IMR-90 (cell line): ENCODE measurements at regions not wholly inside any gene's neighbourhood (a gene's known extent, or its start where the extent isn't known, plus 50 kb on each side); places are given as distances from the start of the nearest gene placed in this dataset.

Experiments
- ATAC-seq: fragments of 200-7000 bp; cut with Tn5 transposase; 2 replicates; pipeline ENCODE4 v1.9.1; 2020; ENCODE audit warnings: low read depth, mild to moderate bottlenecking, moderate library complexity
- BruUV-seq: library from RNA; stranded (reverse); fragments of 400-500 nt; replicated peaks from 2 replicates; lab custom pipeline; 2021; lab: Mats Ljungman, UMichigan
- CTCF ChIA-PET: fragments of 300-600 bp; formaldehyde crosslinking; extraction: SDS; loops from one replicate; lab custom pipeline; 2021; ENCODE audit warnings: antibody characterized with exemption; lab: Yijun Ruan, JAX
- POLR2A ChIA-PET: fragments of 300-600 bp; sonication (Branson Sonifier 250); formaldehyde crosslinking; loops from one replicate; lab custom pipeline; 2022; ENCODE audit warnings: antibody characterized with exemption; ENCODE audit not compliant: unreplicated experiment; lab: Charles Lee
- DNase-seq: peaks from one replicate; pipeline ENCODE4 v3.0.0; 2013
- H2AFZ ChIP-seq: replicated peaks from 2 replicates; pipeline ENCODE3; 2013; ENCODE audit warnings: low read length, mild to moderate bottlenecking; ENCODE audit not compliant: poor library complexity
- H2AK5ac ChIP-seq: 2 replicates; pipeline ENCODE4 v1.6.1; 2013; ENCODE audit warnings: low read depth, low read length, inconsistent platforms
- H2AK9ac ChIP-seq: replicated peaks from 2 replicates; pipeline ENCODE3; 2013; ENCODE audit warnings: mild to moderate bottlenecking, low read depth, low read length, moderate library complexity; ENCODE audit not compliant: poor library complexity
- H2BK120ac ChIP-seq: 2 replicates; pipeline ENCODE4 v1.6.1; 2013; ENCODE audit warnings: low read depth, low read length, inconsistent platforms
- H2BK15ac ChIP-seq: 3 replicates; pipeline ENCODE4 v1.6.1; 2013; ENCODE audit warnings: low read depth, low read length, inconsistent platforms
- H2BK20ac ChIP-seq: 2 replicates; pipeline ENCODE4 v1.6.1; 2013; ENCODE audit warnings: low read depth, mild to moderate bottlenecking, inconsistent platforms, low read length, moderate library complexity
- H2BK5ac ChIP-seq: 2 replicates; pipeline ENCODE4 v1.6.1; 2013; ENCODE audit warnings: mild to moderate bottlenecking, low read depth, low read length, inconsistent platforms; ENCODE audit not compliant: poor library complexity, severe bottlenecking
- H3K14ac ChIP-seq: replicated peaks from 2 replicates; pipeline ENCODE4 v1.6.1; 2013; ENCODE audit warnings: low read depth, low read length, inconsistent platforms
- H3K18ac ChIP-seq: 2 replicates; pipeline ENCODE4 v1.6.1; 2013; ENCODE audit warnings: low read depth, low read length, control low read depth
- H3K23ac ChIP-seq: 2 replicates; pipeline ENCODE4 v1.6.1; 2013; ENCODE audit warnings: low read depth, low read length, inconsistent platforms
- H3K27ac ChIP-seq: 2 replicates; pipeline ENCODE4 v1.5.1; 2013; ENCODE audit warnings: mild to moderate bottlenecking, control low read depth, low read length; ENCODE audit not compliant: insufficient read depth
- H3K27me3 ChIP-seq: 2 replicates; pipeline ENCODE4 v1.6.1; 2013; ENCODE audit warnings: low read length; ENCODE audit not compliant: control insufficient read depth, insufficient read depth
- H3K36me3 ChIP-seq: 2 replicates; pipeline ENCODE4 v1.6.1; 2013; ENCODE audit warnings: low read length, mixed read lengths; ENCODE audit not compliant: control insufficient read depth, insufficient read depth
- H3K4ac ChIP-seq: 2 replicates; pipeline ENCODE4 v1.6.1; 2013; ENCODE audit warnings: low read depth, low read length, inconsistent platforms
- H3K4me1 ChIP-seq: 2 replicates; pipeline ENCODE4 v1.6.1; 2013; ENCODE audit warnings: low read length, mixed read lengths; ENCODE audit not compliant: control insufficient read depth, insufficient read depth
- H3K4me2 ChIP-seq: 2 replicates; pipeline ENCODE4 v1.6.1; 2013; ENCODE audit warnings: low read depth, mild to moderate bottlenecking, control low read depth, low read length, moderate library complexity
- H3K4me3 ChIP-seq: 2 replicates; pipeline ENCODE4 v1.5.1; 2013; ENCODE audit warnings: low read depth, mild to moderate bottlenecking, control low read depth, low read length, moderate library complexity; ENCODE audit not compliant: insufficient read depth
- H3K56ac ChIP-seq: 2 replicates; pipeline ENCODE4 v1.6.1; 2013; ENCODE audit warnings: low read length, inconsistent platforms; ENCODE audit not compliant: insufficient read depth; ENCODE audit errors: extremely low read depth
- H3K79me1 ChIP-seq, 2 experiments: 2 replicates each; pipeline ENCODE4 v1.6.1; 2013; ENCODE audit warnings: low read length in 2 of 2, inconsistent platforms in 1 of 2, low read depth in 1 of 2
- H3K9ac ChIP-seq: 2 replicates; pipeline ENCODE4 v1.6.1; 2013; ENCODE audit warnings: low read depth, low read length, control low read depth
- H3K9me1 ChIP-seq: 2 replicates; pipeline ENCODE4 v1.6.1; 2013; ENCODE audit warnings: low read length, inconsistent platforms; ENCODE audit not compliant: insufficient read depth
- H3K9me3 ChIP-seq: 2 replicates; pipeline ENCODE4 v1.6.1; 2013; ENCODE audit warnings: low read length; ENCODE audit not compliant: control insufficient read depth, insufficient read depth
- H4K20me1 ChIP-seq: 2 replicates; pipeline ENCODE4 v1.6.1; 2013; ENCODE audit warnings: low read length, inconsistent platforms; ENCODE audit not compliant: insufficient read depth
- H4K5ac ChIP-seq: 2 replicates; pipeline ENCODE4 v1.6.1; 2013; ENCODE audit warnings: mild to moderate bottlenecking, low read depth, low read length, control low read depth
- H4K8ac ChIP-seq, 2 experiments: 2 replicates each; pipeline ENCODE4 v1.6.1; 2013; ENCODE audit warnings: low read depth in 2 of 2, low read length in 2 of 2, control low read depth in 1 of 2, inconsistent platforms in 1 of 2
- H4K91ac ChIP-seq: 2 replicates; pipeline ENCODE4 v1.6.1; 2013; ENCODE audit warnings: low read depth, low read length, inconsistent platforms; ENCODE audit not compliant: insufficient read depth
- ELK1 ChIP-seq: fragments of 150-350 bp; IDR thresholded peaks from 2 replicates; pipeline ENCODE4 v1.6.1; 2016; ENCODE audit warnings: low read depth, mild to moderate bottlenecking, low read length, moderate library complexity, borderline replicate concordance
- NFE2L2 ChIP-seq: fragments of 150-350 bp; IDR thresholded peaks from 2 replicates; pipeline ENCODE4 v1.6.1; 2016; ENCODE audit warnings: low read depth, mild to moderate bottlenecking, low read length
- RCOR1 ChIP-seq: IDR thresholded peaks from 2 replicates; pipeline ENCODE4 v1.6.1; 2012; ENCODE audit warnings: mild to moderate bottlenecking, low read length, improper control_type of control experiment; ENCODE audit not compliant: insufficient replicate concordance
- RFX5 ChIP-seq: IDR thresholded peaks from 2 replicates; pipeline ENCODE4 v1.8.0; 2012; ENCODE audit warnings: low read depth, mild to moderate bottlenecking, low read length, moderate library complexity
- WGBS, 2 experiments: methylation state at CpG; one replicate each; pipeline versions ENCODE4 v1.1.5 to v1.1.7; 2013; ENCODE audit warnings: missing lambda C conversion rate in 2 of 2; ENCODE audit not compliant: insufficient read length in 1 of 2; ENCODE audit errors: extremely low coverage in 2 of 2; 5-methylcytosine and 5-hydroxymethylcytosine counted together
- dilution Hi-C: fragments of 300-500 bp; cut with HindIII; formaldehyde crosslinking; loops from one replicate; pipeline ENCODE4 v1.14.3; 2018; ENCODE audit warnings: low sequenced_read_pairs; ENCODE audit not compliant: unreplicated experiment
- in situ Hi-C: fragments of 300-500 bp; cut with MboI; formaldehyde crosslinking; loops from 3 replicates; pipeline ENCODE4 v1.14.3; 2019; ENCODE audit warnings: low sequenced_read_pairs, inconsistent platforms, mixed read lengths
- intact Hi-C: fragments of 100-400 bp; cut with micrococcal nuclease; formaldehyde crosslinking; loops from 2 replicates; pipeline ENCODE4 v1.10.0; 2022
- TF ChIP-seq, protein P1 (sequence below): conservative IDR thresholded peaks from 2 replicates; pipeline ENCODE4 v1.5.1; 2012; ENCODE audit warnings: mild to moderate bottlenecking, low read depth, low read length, improper control_type of control experiment

- Histone ChIP-seq H4K8ac (no peak overlapping the region), H3K14ac (no peak overlapping the region), H3K23ac (no peak overlapping the region), H3K9me1 (peaks cover 8% of the 10 kb centered on the region), H3K27ac (no peak overlapping the region), H4K91ac (no peak overlapping the region), H2BK120ac (no peak overlapping the region), H3K4ac (peak overlapping the region; percentile 5; the same call in 1 of the 2 replicates), H3K79me1 (no peaks in the 10 kb centered on the region), H3K18ac (no peak overlapping the region), H2BK5ac (no peak overlapping the region), H3K9me3 (no peaks in the 10 kb centered on the region), H3K4me2 (no peak overlapping the region), H2BK20ac (no peak overlapping the region), H3K4me3 (no peak overlapping the region), H2AK9ac (no peak overlapping the region), H3K4me1 (peaks cover 1% of the 10 kb centered on the region; the same call in 1 of the 2 replicates), H2BK15ac (no peak overlapping the region), H2AK5ac (no peak overlapping the region), H2AFZ (peak overlapping the region; percentile 3), H3K27me3 (no peaks in the 10 kb centered on the region), H3K56ac (no peak overlapping the region), H4K5ac (no peak overlapping the region), H4K20me1 (no peaks in the 10 kb centered on the region), H3K36me3 (no peaks in the 10 kb centered on the region), H3K9ac (no peak overlapping the region)
- BruUV-seq = no TSS peak
- WGBS, 2 experiments = no CpG with 5 or more reads among the region's 3 CpGs
- dilution Hi-C loops (no loop called here), intact Hi-C loops (no loop called here), in situ Hi-C loops (no loop called here)
- ChIA-PET CTCF (no interaction called here), POLR2A (no interaction called here)
- ATAC-seq (no peak), DNase-seq (no peak)
- TF ChIP-seq ELK1 (no peak), NFE2L2 (no peak), RCOR1 (no peak), RFX5 (no peak)
- TF ChIP-seq, protein P1, sequence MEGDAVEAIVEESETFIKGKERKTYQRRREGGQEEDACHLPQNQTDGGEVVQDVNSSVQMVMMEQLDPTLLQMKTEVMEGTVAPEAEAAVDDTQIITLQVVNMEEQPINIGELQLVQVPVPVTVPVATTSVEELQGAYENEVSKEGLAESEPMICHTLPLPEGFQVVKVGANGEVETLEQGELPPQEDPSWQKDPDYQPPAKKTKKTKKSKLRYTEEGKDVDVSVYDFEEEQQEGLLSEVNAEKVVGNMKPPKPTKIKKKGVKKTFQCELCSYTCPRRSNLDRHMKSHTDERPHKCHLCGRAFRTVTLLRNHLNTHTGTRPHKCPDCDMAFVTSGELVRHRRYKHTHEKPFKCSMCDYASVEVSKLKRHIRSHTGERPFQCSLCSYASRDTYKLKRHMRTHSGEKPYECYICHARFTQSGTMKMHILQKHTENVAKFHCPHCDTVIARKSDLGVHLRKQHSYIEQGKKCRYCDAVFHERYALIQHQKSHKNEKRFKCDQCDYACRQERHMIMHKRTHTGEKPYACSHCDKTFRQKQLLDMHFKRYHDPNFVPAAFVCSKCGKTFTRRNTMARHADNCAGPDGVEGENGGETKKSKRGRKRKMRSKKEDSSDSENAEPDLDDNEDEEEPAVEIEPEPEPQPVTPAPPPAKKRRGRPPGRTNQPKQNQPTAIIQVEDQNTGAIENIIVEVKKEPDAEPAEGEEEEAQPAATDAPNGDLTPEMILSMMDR = no peak
Measured at GRCh38 chr4:140246216-140246615, 92.2 kb upstream of the MAML3 start.
